H9 (cell line): ENCODE measurements at regions not wholly inside any gene's neighbourhood (a gene's known extent, or its start where the extent isn't known, plus 50 kb on each side); places are given as distances from the start of the nearest gene placed in this dataset.

Experiments
- DNase-seq: peaks from one replicate; pipeline ENCODE4 v3.0.0-alpha.2; 2017
- H2AFZ ChIP-seq: one replicate; pipeline ENCODE4 v1.6.1; 2013; ENCODE audit warnings: mild to moderate bottlenecking, low read length, control low read depth, moderate library complexity
- H2AK5ac ChIP-seq: 2 replicates; pipeline ENCODE4 v1.6.1; 2013; ENCODE audit warnings: low read length, control low read depth, mixed read lengths; ENCODE audit not compliant: insufficient read length
- H2BK120ac ChIP-seq: one replicate; pipeline ENCODE4 v1.6.1; 2013; ENCODE audit warnings: low read depth, mild to moderate bottlenecking, low read length, control low read depth, inconsistent platforms; ENCODE audit not compliant: poor library complexity, severe bottlenecking
- H2BK12ac ChIP-seq: 2 replicates; pipeline ENCODE4 v1.6.1; 2013; ENCODE audit warnings: low read length, control low read depth, mixed read lengths, low read depth; ENCODE audit not compliant: insufficient read length
- H2BK15ac ChIP-seq: 2 replicates; pipeline ENCODE4 v1.6.1; 2013; ENCODE audit warnings: low read depth, low read length, control low read depth
- H2BK20ac ChIP-seq: one replicate; pipeline ENCODE4 v1.6.1; 2013; ENCODE audit warnings: low read depth, mild to moderate bottlenecking, low read length, control low read depth, inconsistent platforms; ENCODE audit not compliant: poor library complexity, severe bottlenecking
- H2BK5ac ChIP-seq: 2 replicates; pipeline ENCODE4 v1.6.1; 2013; ENCODE audit warnings: low read length, control low read depth, mixed read lengths; ENCODE audit not compliant: insufficient read length
- H3K14ac ChIP-seq: 2 replicates; pipeline ENCODE4 v1.6.1; 2013; ENCODE audit warnings: low read length, control low read depth; ENCODE audit not compliant: insufficient read depth
- H3K18ac ChIP-seq: 2 replicates; pipeline ENCODE4 v1.6.1; 2013; ENCODE audit warnings: low read depth, mild to moderate bottlenecking, mixed read lengths, low read length, control low read depth; ENCODE audit not compliant: insufficient read length
- H3K23ac ChIP-seq: 2 replicates; pipeline ENCODE4 v1.6.1; 2013; ENCODE audit warnings: low read length, control low read depth, mixed read lengths, low read depth; ENCODE audit not compliant: insufficient read length
- H3K23me2 ChIP-seq: 2 replicates; pipeline ENCODE4 v1.6.1; 2013; ENCODE audit warnings: low read depth, mild to moderate bottlenecking, mixed read lengths, low read length, control low read depth; ENCODE audit not compliant: insufficient read length, poor library complexity, severe bottlenecking
- H3K27ac ChIP-seq: 2 replicates; pipeline ENCODE4 v1.5.1; 2013; ENCODE audit warnings: low read length, control low read depth, mixed read lengths, low read depth; ENCODE audit not compliant: insufficient read length
- H3K27me3 ChIP-seq: 2 replicates; pipeline ENCODE4 v1.6.1; 2013; ENCODE audit warnings: low read length, control low read depth, inconsistent platforms; ENCODE audit not compliant: insufficient read depth
- H3K4ac ChIP-seq: 2 replicates; pipeline ENCODE4 v1.6.1; 2013; ENCODE audit warnings: low read depth, mild to moderate bottlenecking, control low read depth, inconsistent platforms, low read length, moderate library complexity
- H3K4me1 ChIP-seq: 2 replicates; pipeline ENCODE4 v1.6.1; 2013; ENCODE audit warnings: low read length, control low read depth, inconsistent platforms; ENCODE audit not compliant: insufficient read depth
- H3K4me2 ChIP-seq: 2 replicates; pipeline ENCODE4 v1.6.1; 2013; ENCODE audit warnings: low read length, control low read depth, mixed read lengths; ENCODE audit not compliant: insufficient read length, insufficient read depth
- H3K56ac ChIP-seq: 2 replicates; pipeline ENCODE4 v1.6.1; 2013; ENCODE audit warnings: low read depth, mild to moderate bottlenecking, mixed read lengths, low read length, control low read depth; ENCODE audit not compliant: insufficient read length
- H3K79me1 ChIP-seq: 2 replicates; pipeline ENCODE4 v1.6.1; 2013; ENCODE audit warnings: low read depth, mild to moderate bottlenecking, moderate library complexity, low read length, control low read depth, inconsistent platforms; ENCODE audit not compliant: insufficient read depth, poor library complexity, severe bottlenecking
- H3K79me2 ChIP-seq: 2 replicates; pipeline ENCODE4 v1.6.1; 2013; ENCODE audit warnings: low read length, control low read depth, inconsistent platforms; ENCODE audit not compliant: insufficient read depth
- H3K9ac ChIP-seq: 2 replicates; pipeline ENCODE4 v1.6.1; 2013; ENCODE audit warnings: low read length, control low read depth, mixed read lengths; ENCODE audit not compliant: insufficient read length; ENCODE audit errors: extremely low read depth
- H3K9me3 ChIP-seq: one replicate; pipeline ENCODE4 v1.6.1; 2013; ENCODE audit warnings: low read depth, low read length, inconsistent platforms; ENCODE audit not compliant: control insufficient read depth
- H3T11ph ChIP-seq: one replicate; pipeline ENCODE4 v1.6.1; 2013; ENCODE audit warnings: mild to moderate bottlenecking, low read length, control low read depth, inconsistent platforms
- H4K20me1 ChIP-seq: one replicate; pipeline ENCODE4 v1.6.1; 2013; ENCODE audit not compliant: control insufficient read depth, insufficient read length, insufficient read depth
- H4K5ac ChIP-seq: 2 replicates; pipeline ENCODE4 v1.6.1; 2013; ENCODE audit warnings: low read depth, mild to moderate bottlenecking, mixed read lengths, low read length, control low read depth; ENCODE audit not compliant: insufficient read length
- H4K8ac ChIP-seq: replicated peaks from 2 replicates; pipeline ENCODE4 v1.6.1; 2013; ENCODE audit warnings: low read length, control low read depth, mixed read lengths, low read depth; ENCODE audit not compliant: insufficient read length
- H4K91ac ChIP-seq: 2 replicates; pipeline ENCODE4 v1.6.1; 2013; ENCODE audit warnings: low read depth, mild to moderate bottlenecking, moderate library complexity, mixed read lengths, low read length, control low read depth; ENCODE audit not compliant: insufficient read length
- H3K27ac Mint-ChIP-seq, 3 experiments: 2 replicates in 2 of 3; 3 replicates in 1 of 3; pipeline ENCODE4 v1.8.0; 2020 to 2021; ENCODE audit warnings: mixed read lengths in 3 of 3, mild to moderate bottlenecking in 1 of 3, moderate library complexity in 1 of 3
- H3K27me3 Mint-ChIP-seq: 2 replicates; pipeline ENCODE4 v1.8.0; 2021; ENCODE audit warnings: low read depth, mild to moderate bottlenecking, moderate library complexity, mixed read lengths
- H3K36me3 Mint-ChIP-seq, 3 experiments: 2 replicates in 2 of 3; 3 replicates in 1 of 3; pipeline ENCODE4 v1.8.0; 2020 to 2021; ENCODE audit warnings: low read depth in 3 of 3, mixed read lengths in 3 of 3; ENCODE audit not compliant: insufficient read depth in 1 of 3
- H3K4me1 Mint-ChIP-seq, 2 experiments: 2 replicates each; pipeline ENCODE4 v1.8.0; 2020; ENCODE audit warnings: mixed read lengths in 2 of 2
- H3K4me3 Mint-ChIP-seq, 2 experiments: 2 replicates in 1 of 2; 3 replicates in 1 of 2; pipeline ENCODE4 v1.8.0; 2020 to 2021; ENCODE audit warnings: mild to moderate bottlenecking in 2 of 2, mixed read lengths in 2 of 2, moderate library complexity in 1 of 2
- H3K9me3 Mint-ChIP-seq, 2 experiments: 2 replicates in 1 of 2; 3 replicates in 1 of 2; pipeline ENCODE4 v1.8.0; 2020; ENCODE audit warnings: mild to moderate bottlenecking in 2 of 2, mixed read lengths in 2 of 2, moderate library complexity in 1 of 2
- CTCF ChIP-seq: fragments of 200-600 bp; sonication (generic); conservative IDR thresholded peaks from 3 replicates; pipeline ENCODE4 v1.8.0; 2021; ENCODE audit warnings: antibody characterized with exemption, mild to moderate bottlenecking
- WGBS: extraction: QIAGEN DNeasy Blood & Tissue Kit; methylation state at CpG from one replicate; pipeline ENCODE4 v1.1.7; 2013; ENCODE audit warnings: missing lambda C conversion rate, low lambda C conversion rate, mixed read lengths; ENCODE audit not compliant: insufficient read length; ENCODE audit errors: extremely low coverage; 5-methylcytosine and 5-hydroxymethylcytosine counted together

- no peak overlapping the region for H4K91ac ChIP-seq
- no peaks in the 10 kb centered on the region for H4K20me1 ChIP-seq
- H3K9ac ChIP-seq, result no peak overlapping the region
- no peak overlapping the region for H3K56ac ChIP-seq
- no peak overlapping the region for H2BK20ac ChIP-seq
- H3K27ac ChIP-seq, result no peak overlapping the region
- no peak overlapping the region for H2BK12ac ChIP-seq
- no peaks in the 10 kb centered on the region for H3K23me2 ChIP-seq
- H3K9me3 ChIP-seq, result no peaks in the 10 kb centered on the region
- no peaks in the 10 kb centered on the region; a peak in 1 of 5 replicates for H3K9me3 Mint-ChIP-seq
- no peak overlapping the region for H3K23ac ChIP-seq
- no peak overlapping the region for H3T11ph ChIP-seq
- TF ChIP-seq CTCF, result no peak
- H2BK15ac ChIP-seq, result no peak overlapping the region
- no peak overlapping the region for H4K8ac ChIP-seq
- no peak overlapping the region for H2BK120ac ChIP-seq
- no peaks in the 10 kb centered on the region for H3K4me1 ChIP-seq
- H3K27me3 ChIP-seq, result no peaks in the 10 kb centered on the region
- H3K14ac ChIP-seq, result no peak overlapping the region
- H3K4me3 Mint-ChIP-seq, result no peak overlapping the region
- no peak overlapping the region for H2BK5ac ChIP-seq
- H3K79me1 ChIP-seq, result no peaks in the 10 kb centered on the region
- H3K4ac ChIP-seq, result no peak overlapping the region
- H2AFZ ChIP-seq, result no peak overlapping the region
- no peak overlapping the region for H4K5ac ChIP-seq
- H2AK5ac ChIP-seq, result no peak overlapping the region
- no peak for DNase-seq
- peaks cover 9% of the 10 kb centered on the region for H3K27me3 Mint-ChIP-seq
- no peaks in the 10 kb centered on the region for H3K36me3 Mint-ChIP-seq
- peaks cover 10 to 13% of the 10 kb centered on the region in 2 experiments for H3K4me1 Mint-ChIP-seq
- H3K4me2 ChIP-seq, result no peak overlapping the region
- no peaks in the 10 kb centered on the region for H3K79me2 ChIP-seq
- no CpG with 5 or more reads among the region's 4 CpGs for WGBS
- no peak overlapping the region for H3K27ac Mint-ChIP-seq
- H3K18ac ChIP-seq, result no peak overlapping the region
Measured at GRCh38 chr11:19594326-19594725, 118.3 kb upstream of the NAV2 start.
